ENCODE measurements at regions not wholly inside any gene's neighbourhood (a gene's known extent, or its start where the extent isn't known, plus 50 kb on each side); places are given as distances from the start of the nearest gene placed in this dataset.
"Not testable (repeated sequence)": the region's sequence is repeated elsewhere in the genome, so short reads cannot be mapped to it uniquely, and the experiment has no call there.

GRCh38 chr12:84124211-84124610 lies 788.4 kb downstream of the SLC6A15 start:
- no peaks in the 10 kb centered on the region for H3K36me3 ChIP-seq (ENCODE audit: insufficient read depth, insufficient read length, low read length)
- no peaks in the 10 kb centered on the region for H3K27me3 ChIP-seq (ENCODE audit: insufficient read depth, insufficient read length)
- TF ChIP-seq SUZ12 (IDR thresholded peaks at IDR 0.05; ENCODE audit: extremely low read depth, insufficient read depth, insufficient read length), result no peak
- TF ChIP-seq ZNF274 (IDR thresholded peaks at IDR 0.05; ENCODE audit: low read depth, low read length), result no peak
- TF ChIP-seq YY1 (IDR thresholded peaks at IDR 0.05; ENCODE audit: insufficient read depth, insufficient read length), result no peak
- no peaks in the 10 kb centered on the region for H3K4me1 ChIP-seq (ENCODE audit: insufficient read depth, insufficient read length)
- no peak overlapping the region for H3K9ac ChIP-seq (ENCODE audit: insufficient read length, low read depth)
- DNase-seq (ENCODE audit: low read depth, low spot score), result no peak
- H3K4me3 ChIP-seq (ENCODE audit: insufficient read length, low read depth), result no peak overlapping the region
- H3K9me3 ChIP-seq (ENCODE audit: insufficient read depth, low read length), result no peaks in the 10 kb centered on the region

- Histone ChIP-seq H3K36me3 (ENCODE audit: insufficient read depth, insufficient read length, low read length) (no peaks in the 10 kb centered on the region), H3K4me3 (ENCODE audit: insufficient read length, low read depth) (no peak overlapping the region), H3K27me3 (ENCODE audit: insufficient read depth, insufficient read length) (no peaks in the 10 kb centered on the region), H3K9me3 (ENCODE audit: insufficient read depth, low read length) (no peaks in the 10 kb centered on the region), H3K9ac (ENCODE audit: insufficient read length, low read depth) (no peak overlapping the region), H3K4me1 (ENCODE audit: insufficient read depth, insufficient read length) (no peaks in the 10 kb centered on the region)
- no peak for TF ChIP-seq SUZ12 (IDR thresholded peaks at IDR 0.05; ENCODE audit: extremely low read depth, insufficient read depth, insufficient read length)
- no peak for TF ChIP-seq YY1 (IDR thresholded peaks at IDR 0.05; ENCODE audit: insufficient read depth, insufficient read length)
- TF ChIP-seq ZNF274 (IDR thresholded peaks at IDR 0.05; ENCODE audit: low read depth, low read length), result no peak
- DNase-seq (ENCODE audit: low read depth, low spot score), result no peak
Measured at GRCh38 chr12:84117190-84117589, 795.4 kb downstream of the SLC6A15 start.

GRCh38 chr12:84113666-84114065 lies 798.9 kb downstream of the SLC6A15 start:
- TF ChIP-seq ZNF274 (IDR thresholded peaks at IDR 0.05; ENCODE audit: low read depth, low read length) (no peak), SUZ12 (IDR thresholded peaks at IDR 0.05; ENCODE audit: extremely low read depth, insufficient read depth, insufficient read length) (no peak), YY1 (IDR thresholded peaks at IDR 0.05; ENCODE audit: insufficient read depth, insufficient read length) (no peak)
- Histone ChIP-seq H3K36me3 (ENCODE audit: insufficient read depth, insufficient read length, low read length) (no peaks in the 10 kb centered on the region), H3K4me1 (ENCODE audit: insufficient read depth, insufficient read length) (no peaks in the 10 kb centered on the region), H3K27me3 (ENCODE audit: insufficient read depth, insufficient read length) (no peaks in the 10 kb centered on the region), H3K9ac (ENCODE audit: insufficient read length, low read depth) (no peak overlapping the region), H3K4me3 (ENCODE audit: insufficient read length, low read depth) (no peak overlapping the region), H3K9me3 (ENCODE audit: insufficient read depth, low read length) (no peaks in the 10 kb centered on the region)
- DNase-seq (ENCODE audit: low read depth, low spot score), result no peak

- not testable (repeated sequence) for H3K36me3 ChIP-seq (ENCODE audit: insufficient read depth, insufficient read length, low read length); H3K9ac ChIP-seq (ENCODE audit: insufficient read length, low read depth); H3K4me3 ChIP-seq (ENCODE audit: insufficient read length, low read depth); DNase-seq (ENCODE audit: low read depth, low spot score); H3K27me3 ChIP-seq (ENCODE audit: insufficient read depth, insufficient read length); H3K4me1 ChIP-seq (ENCODE audit: insufficient read depth, insufficient read length)
- peaks cover 31% of the 10 kb centered on the region for H3K9me3 ChIP-seq (ENCODE audit: insufficient read depth, low read length)
Measured at GRCh38 chr12:84103886-84104285, 808.7 kb downstream of the SLC6A15 start.

- not testable (repeated sequence) for DNase-seq (ENCODE audit: low read depth, low spot score); H3K4me1 ChIP-seq (ENCODE audit: insufficient read depth, insufficient read length); H3K4me3 ChIP-seq (ENCODE audit: insufficient read length, low read depth); H3K9ac ChIP-seq (ENCODE audit: insufficient read length, low read depth); H3K27me3 ChIP-seq (ENCODE audit: insufficient read depth, insufficient read length); H3K36me3 ChIP-seq (ENCODE audit: insufficient read depth, insufficient read length, low read length)
- peaks cover 38% of the 10 kb centered on the region for H3K9me3 ChIP-seq (ENCODE audit: insufficient read depth, low read length)
Measured at GRCh38 chr12:84101963-84102362, 810.6 kb downstream of the SLC6A15 start.

GRCh38 chr12:84099591-84099990 lies 813.0 kb downstream of the SLC6A15 start:
- not testable (repeated sequence) for H3K36me3 ChIP-seq (ENCODE audit: insufficient read depth, insufficient read length, low read length); DNase-seq (ENCODE audit: low read depth, low spot score); H3K4me1 ChIP-seq (ENCODE audit: insufficient read depth, insufficient read length); H3K4me3 ChIP-seq (ENCODE audit: insufficient read length, low read depth); H3K9ac ChIP-seq (ENCODE audit: insufficient read length, low read depth); H3K27me3 ChIP-seq (ENCODE audit: insufficient read depth, insufficient read length)
- peaks cover 38% of the 10 kb centered on the region for H3K9me3 ChIP-seq (ENCODE audit: insufficient read depth, low read length)

- TF ChIP-seq SUZ12 (IDR thresholded peaks at IDR 0.05; ENCODE audit: extremely low read depth, insufficient read depth, insufficient read length) (no peak), ZNF274 (IDR thresholded peaks at IDR 0.05; ENCODE audit: low read depth, low read length) (no peak), YY1 (IDR thresholded peaks at IDR 0.05; ENCODE audit: insufficient read depth, insufficient read length) (no peak)
- no peaks in the 10 kb centered on the region for H3K36me3 ChIP-seq (ENCODE audit: insufficient read depth, insufficient read length, low read length)
Measured at GRCh38 chr12:84091651-84092050, 820.9 kb downstream of the SLC6A15 start.

GRCh38 chr12:84089356-84089755 lies 823.2 kb downstream of the SLC6A15 start:
- no peak for DNase-seq (ENCODE audit: low read depth, low spot score)
- H3K36me3 ChIP-seq (ENCODE audit: insufficient read depth, insufficient read length, low read length), result no peaks in the 10 kb centered on the region
- H3K4me3 ChIP-seq (ENCODE audit: insufficient read length, low read depth), result no peak overlapping the region
- H3K9ac ChIP-seq (ENCODE audit: insufficient read length, low read depth), result no peak overlapping the region
- peaks cover 9% of the 10 kb centered on the region; the same call in 1 of the 2 replicates for H3K9me3 ChIP-seq (ENCODE audit: insufficient read depth, low read length)
- H3K4me1 ChIP-seq (ENCODE audit: insufficient read depth, insufficient read length), result no peaks in the 10 kb centered on the region
- TF ChIP-seq YY1 (IDR thresholded peaks at IDR 0.05; ENCODE audit: insufficient read depth, insufficient read length) (no peak), SUZ12 (IDR thresholded peaks at IDR 0.05; ENCODE audit: extremely low read depth, insufficient read depth, insufficient read length) (no peak), ZNF274 (IDR thresholded peaks at IDR 0.05; ENCODE audit: low read depth, low read length) (no peak)
- no peaks in the 10 kb centered on the region for H3K27me3 ChIP-seq (ENCODE audit: insufficient read depth, insufficient read length)

More at GRCh38 chr12:84091651-84092050, 820.9 kb downstream of the SLC6A15 start:
- Histone ChIP-seq H3K9me3 (ENCODE audit: insufficient read depth, low read length) (peaks cover 9% of the 10 kb centered on the region; the same call in 1 of the 2 replicates), H3K4me1 (ENCODE audit: insufficient read depth, insufficient read length) (no peaks in the 10 kb centered on the region), H3K27me3 (ENCODE audit: insufficient read depth, insufficient read length) (no peaks in the 10 kb centered on the region), H3K4me3 (ENCODE audit: insufficient read length, low read depth) (no peak overlapping the region), H3K9ac (ENCODE audit: insufficient read length, low read depth) (no peak overlapping the region)
- no peak for DNase-seq (ENCODE audit: low read depth, low spot score)
